ENCODE measurements at regions not wholly inside any gene's neighbourhood (a gene's known extent, or its start where the extent isn't known, plus 50 kb on each side); places are given as distances from the start of the nearest gene placed in this dataset.

- TF ChIP-seq, protein P1, sequence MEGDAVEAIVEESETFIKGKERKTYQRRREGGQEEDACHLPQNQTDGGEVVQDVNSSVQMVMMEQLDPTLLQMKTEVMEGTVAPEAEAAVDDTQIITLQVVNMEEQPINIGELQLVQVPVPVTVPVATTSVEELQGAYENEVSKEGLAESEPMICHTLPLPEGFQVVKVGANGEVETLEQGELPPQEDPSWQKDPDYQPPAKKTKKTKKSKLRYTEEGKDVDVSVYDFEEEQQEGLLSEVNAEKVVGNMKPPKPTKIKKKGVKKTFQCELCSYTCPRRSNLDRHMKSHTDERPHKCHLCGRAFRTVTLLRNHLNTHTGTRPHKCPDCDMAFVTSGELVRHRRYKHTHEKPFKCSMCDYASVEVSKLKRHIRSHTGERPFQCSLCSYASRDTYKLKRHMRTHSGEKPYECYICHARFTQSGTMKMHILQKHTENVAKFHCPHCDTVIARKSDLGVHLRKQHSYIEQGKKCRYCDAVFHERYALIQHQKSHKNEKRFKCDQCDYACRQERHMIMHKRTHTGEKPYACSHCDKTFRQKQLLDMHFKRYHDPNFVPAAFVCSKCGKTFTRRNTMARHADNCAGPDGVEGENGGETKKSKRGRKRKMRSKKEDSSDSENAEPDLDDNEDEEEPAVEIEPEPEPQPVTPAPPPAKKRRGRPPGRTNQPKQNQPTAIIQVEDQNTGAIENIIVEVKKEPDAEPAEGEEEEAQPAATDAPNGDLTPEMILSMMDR (IDR thresholded peaks at IDR 0.05; ENCODE audit: low read depth, low read length) = no peak
- TF ChIP-seq POLR2A (IDR thresholded peaks at IDR 0.05; ENCODE audit: extremely low read depth, insufficient read length) = no peak
- TF ChIP-seq, protein P2, sequence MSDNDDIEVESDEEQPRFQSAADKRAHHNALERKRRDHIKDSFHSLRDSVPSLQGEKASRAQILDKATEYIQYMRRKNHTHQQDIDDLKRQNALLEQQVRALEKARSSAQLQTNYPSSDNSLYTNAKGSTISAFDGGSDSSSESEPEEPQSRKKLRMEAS (IDR thresholded peaks at IDR 0.05; ENCODE audit: low read depth, low read length) = no peak
Observed at GRCh38 chr7:79531905-79532664, 78.6 kb upstream of the MAGI2 start.

Measured in NB4 (cell line).